K562 (cell line): ENCODE measurements at regions not wholly inside any gene's neighbourhood (a gene's known extent, or its start where the extent isn't known, plus 50 kb on each side); places are given as distances from the start of the nearest gene placed in this dataset.

ENCODE experiments used
- ATAC-seq: fragments of 200-7000 bp; cut with Tn5 transposase; 3 replicates; pipeline ENCODE4 v1.9.1; 2020; ENCODE audit warnings: moderate library complexity
- BruUV-seq: library from RNA; stranded (reverse); fragments of 400-500 nt; replicated peaks from 2 replicates; lab custom pipeline; 2021; lab: Mats Ljungman, UMichigan
- CTCF ChIA-PET: fragments of 300-600 bp; formaldehyde crosslinking; extraction: SDS; loops from one replicate; lab custom pipeline; 2021; ENCODE audit warnings: low intra/inter-chr PET ratio; lab: Yijun Ruan, JAX
- POLR2A ChIA-PET: fragments of 300-600, 350-650 bp; sonication (Branson Sonifier 250); formaldehyde crosslinking; extraction: SDS; loops from one replicate; lab custom pipeline; 2021; ENCODE audit warnings: antibody characterized with exemption, inconsistent platforms; lab: Yijun Ruan, JAX
- DNase-seq, 4 experiments: peaks; one replicate each; pipeline versions ENCODE4 v3.0.0 to v3.0.0-alpha.2; 2011 to 2018; ENCODE audit warnings: low spot score in 3 of 4, mixed read lengths in 3 of 4; ENCODE audit errors: extremely low read depth in 1 of 4
- FAIRE-seq: peaks from 2 replicates; lab custom pipeline; 2011; peaks lifted over from hg19 to GRCh38; lab: Jason Lieb, UNC
- H2AFZ ChIP-seq: 2 replicates; pipeline ENCODE4 v1.6.0; 2011; ENCODE audit warnings: low read depth, low read length, control low read depth, inconsistent platforms
- H3K27ac ChIP-seq: fragments of 200-600 bp; 3 replicates; pipeline ENCODE4 v1.8.0; 2011; ENCODE audit warnings: low read depth, mild to moderate bottlenecking, control low read depth, inconsistent platforms, low read length, moderate library complexity, mixed read lengths; ENCODE audit errors: extremely low read depth
- H3K27me3 ChIP-seq, 2 experiments: fragments of 300-600 bp in 1 of 2; 2 replicates in 1 of 2; 3 replicates in 1 of 2; pipeline versions ENCODE4 v1.6.0 to v1.8.0; 2011; ENCODE audit warnings: inconsistent platforms in 2 of 2, low read length in 2 of 2, mild to moderate bottlenecking in 1 of 2, mixed read lengths in 1 of 2, moderate library complexity in 1 of 2; ENCODE audit not compliant: control insufficient read depth in 2 of 2, insufficient read depth in 2 of 2
- H3K36me3 ChIP-seq: fragments of 300-600 bp; 3 replicates; pipeline ENCODE4 v1.8.0; 2011; ENCODE audit warnings: mild to moderate bottlenecking, low read length, inconsistent platforms; ENCODE audit not compliant: control insufficient read depth, insufficient read depth
- H3K4me1 ChIP-seq, 2 experiments: fragments of 200-600 bp in 1 of 2; replicated peaks in 1 of 2; 2 replicates in 1 of 2; 3 replicates in 1 of 2; pipeline versions ENCODE4 v1.5.1 to v1.8.0; 2011; ENCODE audit warnings: inconsistent platforms in 2 of 2, low read length in 2 of 2, mild to moderate bottlenecking in 1 of 2, mixed read lengths in 1 of 2, moderate library complexity in 1 of 2; ENCODE audit not compliant: control insufficient read depth in 2 of 2, insufficient read depth in 2 of 2
- H3K4me2 ChIP-seq: 2 replicates; pipeline ENCODE4 v1.6.1; 2011; ENCODE audit warnings: low read length, control low read depth, inconsistent platforms, mixed read lengths; ENCODE audit not compliant: insufficient read depth
- H3K4me3 ChIP-seq: fragments of 200-600 bp; sonication (generic), shearing (Covaris generic); 2 replicates; pipeline ENCODE4 v1.5.1; 2016; ENCODE audit warnings: control low read depth, inconsistent platforms
- H3K79me2 ChIP-seq: fragments of 200-600 bp; 3 replicates; pipeline ENCODE4 v1.8.0; 2011; ENCODE audit warnings: low read length, inconsistent platforms; ENCODE audit not compliant: control insufficient read depth, insufficient read depth
- H3K9ac ChIP-seq, 2 experiments: 2 replicates each; pipeline versions ENCODE4 v1.6.0 to v1.6.1; 2011; ENCODE audit warnings: low read depth in 2 of 2, low read length in 2 of 2, control low read depth in 1 of 2, inconsistent platforms in 1 of 2, mild to moderate bottlenecking in 1 of 2, mixed read lengths in 1 of 2; ENCODE audit not compliant: insufficient read depth in 1 of 2
- H3K9me1 ChIP-seq: one replicate; pipeline ENCODE4 v1.6.0; 2011; ENCODE audit warnings: inconsistent platforms, mild to moderate bottlenecking, low read length, moderate library complexity; ENCODE audit not compliant: control insufficient read depth, insufficient read depth
- H3K9me3 ChIP-seq: replicated peaks from 2 replicates; pipeline ENCODE4 v1.5.1; 2011; ENCODE audit warnings: low read depth, low read length, inconsistent platforms; ENCODE audit not compliant: control insufficient read depth, insufficient read depth
- H4K20me1 ChIP-seq: replicated peaks from 2 replicates; pipeline ENCODE4 v1.6.1; 2011; ENCODE audit warnings: low read length, inconsistent platforms, mixed read lengths; ENCODE audit not compliant: control insufficient read depth, insufficient read depth
- ARID4B ChIP-seq: sonication (generic); formaldehyde crosslinking; IDR thresholded peaks from 2 replicates; pipeline ENCODE4 v1.8.0; 2022; ENCODE audit warnings: mild to moderate bottlenecking, missing genetic modification reagents
- CAMTA2 ChIP-seq: fragments of 250-450 bp; sonication (Bioruptor Pico); conservative IDR thresholded peaks from 2 replicates; pipeline ENCODE4 v1.5.1; 2022
- CBX8 ChIP-seq: fragments of 200-600 bp; sonication (generic); IDR thresholded peaks from 2 replicates; pipeline ENCODE4 v1.6.1; 2012; ENCODE audit warnings: borderline replicate concordance, mixed run types, low read depth, mild to moderate bottlenecking, moderate library complexity, mixed read lengths, low read length, control low read depth, inconsistent platforms; ENCODE audit not compliant: poor library complexity, severe bottlenecking; ENCODE audit errors: extremely low read depth
- CHCHD3 ChIP-seq: fragments of 250-450 bp; sonication (Bioruptor Pico); IDR thresholded peaks from 2 replicates; pipeline ENCODE4 v2.1.2; 2022; ENCODE audit warnings: mild to moderate bottlenecking
- DIDO1 ChIP-seq: fragments of 450-650 bp; IDR thresholded peaks from 2 replicates; pipeline ENCODE4 v1.6.1; 2016; ENCODE audit warnings: low read depth, missing biosample characterization, missing genetic modification characterization
- E2F4 ChIP-seq: sonication (generic); formaldehyde crosslinking; IDR thresholded peaks from 2 replicates; pipeline ENCODE4 v1.8.0; 2022; ENCODE audit warnings: mild to moderate bottlenecking, low read depth, missing genetic modification reagents
- KAT7 ChIP-seq: sonication (generic); formaldehyde crosslinking; IDR thresholded peaks from 2 replicates; pipeline ENCODE4 v1.8.0; 2022; ENCODE audit warnings: missing genetic modification reagents, mild to moderate bottlenecking, borderline replicate concordance
- L3MBTL2 ChIP-seq: fragments of 450-650 bp; IDR thresholded peaks from 2 replicates; pipeline ENCODE4 v1.6.1; 2016; ENCODE audit warnings: mild to moderate bottlenecking, moderate library complexity
- POLR2AphosphoS2 ChIP-seq: IDR thresholded peaks from 2 replicates; pipeline ENCODE4 v1.6.1; 2012; ENCODE audit warnings: low read length, improper control_type of control experiment
- POU5F1 ChIP-seq: fragments of 150-350 bp; IDR thresholded peaks from 2 replicates; pipeline ENCODE4 v1.6.1; 2014; ENCODE audit warnings: borderline replicate concordance, low read length, low read depth, mild to moderate bottlenecking; ENCODE audit not compliant: partially characterized antibody
- RB1 ChIP-seq: fragments of 450-650 bp; IDR thresholded peaks from 2 replicates; pipeline ENCODE4 v1.6.1; 2017; ENCODE audit warnings: low read depth, mild to moderate bottlenecking
- ZBED1 ChIP-seq: IDR thresholded peaks from 2 replicates; pipeline ENCODE4 v1.6.1; 2014
- ZBTB17 ChIP-seq: fragments of 450-650 bp; formaldehyde crosslinking; IDR thresholded peaks from 2 replicates; pipeline ENCODE4 v1.4.0; 2020; ENCODE audit warnings: mild to moderate bottlenecking
- ZFP30 ChIP-seq: fragments of 250-450 bp; sonication (Bioruptor Pico); IDR thresholded peaks from 2 replicates; pipeline ENCODE4 v1.8.0; 2022; ENCODE audit warnings: moderate library complexity, mild to moderate bottlenecking, inconsistent platforms, borderline replicate concordance
- ZFPM2 ChIP-seq: fragments of 250-450 bp; sonication (Bioruptor Pico); IDR thresholded peaks from 2 replicates; pipeline ENCODE4 v1.5.1; 2022; ENCODE audit warnings: mild to moderate bottlenecking
- ZNF197 ChIP-seq: fragments of 200-800 bp; sonication (Bioruptor generic); IDR thresholded peaks from 2 replicates; pipeline ENCODE4 v1.6.1; 2016; ENCODE audit warnings: low read depth, missing genetic modification characterization, missing compliant biosample characterization
- ZNF316 ChIP-seq: fragments of 450-650 bp; IDR thresholded peaks from 2 replicates; pipeline ENCODE4 v1.6.1; 2016
- ZNF354B ChIP-seq: fragments of 250-450 bp; sonication (Bioruptor Pico); IDR thresholded peaks from 2 replicates; pipeline ENCODE4 v1.4.0; 2020
- WGBS: fragments of 100-300 bp; shearing (Covaris generic); methylation state at CpG from one replicate; pipeline ENCODE4 v1.1.6; 2016; ENCODE audit warnings: low coverage, mixed read lengths; ENCODE audit not compliant: insufficient coverage; ENCODE audit errors: missing lambda C conversion rate; 5-methylcytosine and 5-hydroxymethylcytosine counted together
- in situ Hi-C: fragments of 300-500 bp; cut with MboI; formaldehyde crosslinking; loops from 4 replicates; pipeline ENCODE4 v1.15.0; 2018; ENCODE audit warnings: inconsistent platforms, mixed read lengths
- intact Hi-C: fragments of 100-400 bp; cut with micrococcal nuclease; formaldehyde crosslinking; loops from 2 replicates; pipeline ENCODE4 v1.14.2; 2022
- TF ChIP-seq, protein P1 (sequence below): fragments of 250-450 bp; sonication (Bioruptor Pico); IDR thresholded peaks from 2 replicates; pipeline ENCODE4 v1.6.1; 2021; ENCODE audit warnings: mild to moderate bottlenecking

DNA sequence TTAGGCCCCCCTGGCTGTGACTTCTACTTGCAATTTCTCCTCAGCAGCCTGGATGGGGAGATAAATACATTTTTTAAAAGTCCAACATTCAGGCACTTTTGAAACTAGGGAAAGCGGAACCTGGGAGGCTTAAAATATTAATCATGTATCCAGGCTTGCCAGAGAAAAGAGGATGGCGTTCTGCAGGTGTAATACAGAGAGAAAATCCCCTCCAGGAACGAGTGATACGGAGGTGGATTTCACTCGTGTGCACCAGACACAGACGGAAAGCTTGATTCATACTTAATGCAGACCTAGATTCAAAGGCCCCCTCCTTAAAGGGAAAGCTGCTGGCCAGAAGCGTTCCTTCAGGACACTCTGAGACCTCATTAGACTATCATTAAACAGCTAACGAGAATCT lies 354.0 kb upstream of the BOD1L1 start:
- intact Hi-C loops = no loop called here
- Histone ChIP-seq H3K79me2 (no peaks in the 10 kb centered on the region), H3K4me1 (no peaks in the 10 kb centered on the region), H3K27me3 (no peaks in the 10 kb centered on the region), H3K9ac (no peak overlapping the region), H3K4me2 (no peak overlapping the region), H3K9me1 (no peaks in the 10 kb centered on the region), H3K27ac (no peak overlapping the region), H3K36me3 (no peaks in the 10 kb centered on the region), H4K20me1 (no peaks in the 10 kb centered on the region), H3K4me3 (no peak overlapping the region), H3K9me3 (no peaks in the 10 kb centered on the region), H2AFZ (no peak overlapping the region)
- no TSS peak for BruUV-seq
- CTCF ChIA-PET = no interaction called here
- DNase-seq (no peak), FAIRE-seq (no peak), ATAC-seq (no peak)
- POLR2A ChIA-PET = no interaction called here
- in situ Hi-C loops = no loop called here
- TF ChIP-seq E2F4 (CRISPR knock-in tag) (no peak), ZNF197 (CRISPR knock-in tag) (no peak), ARID4B (CRISPR knock-in tag) (no peak), RB1 (no peak), ZBTB17 (CRISPR knock-in tag) (no peak), POU5F1 (no peak), KAT7 (CRISPR knock-in tag) (no peak), ZNF316 (no peak), CAMTA2 (CRISPR knock-in tag) (no peak), ZFP30 (CRISPR knock-in tag) (no peak), ZNF354B (CRISPR knock-in tag) (no peak), DIDO1 (no peak), L3MBTL2 (no peak), ZFPM2 (CRISPR knock-in tag) (no peak), ZBED1 (no peak), CHCHD3 (no peak), POLR2AphosphoS2 (no peak), CBX8 (no peak)
- TF ChIP-seq, protein P1, sequence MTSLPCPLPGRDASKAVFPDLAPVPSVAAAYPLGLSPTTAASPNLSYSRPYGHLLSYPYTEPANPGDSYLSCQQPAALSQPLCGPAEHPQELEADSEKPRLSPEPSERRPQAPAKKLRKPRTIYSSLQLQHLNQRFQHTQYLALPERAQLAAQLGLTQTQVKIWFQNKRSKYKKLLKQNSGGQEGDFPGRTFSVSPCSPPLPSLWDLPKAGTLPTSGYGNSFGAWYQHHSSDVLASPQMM (CRISPR knock-in tag) = no peak
- 3% methylated on average over 8 of the region's 8 CpGs for WGBS
